MM.1S (cell line): ENCODE measurements at regions not wholly inside any gene's neighbourhood (a gene's known extent, or its start where the extent isn't known, plus 50 kb on each side); places are given as distances from the start of the nearest gene placed in this dataset.

ENCODE experiments used
- DNase-seq: peaks from one replicate; pipeline ENCODE4 v3.0.0-alpha.2; 2015
- H2AFZ ChIP-seq: fragments of 300-600 bp; sonication (generic); 2 replicates; pipeline ENCODE4 v1.6.0; 2016; ENCODE audit warnings: antibody characterized with exemption, low read length
- H3F3A ChIP-seq: fragments of 300-600 bp; sonication (generic); 2 replicates; pipeline ENCODE4 v1.6.1; 2016; ENCODE audit warnings: mild to moderate bottlenecking, antibody characterized with exemption, low read length, moderate library complexity, mixed read lengths; ENCODE audit not compliant: insufficient read depth
- H3K27ac ChIP-seq: fragments of 300-600 bp; sonication (generic); 2 replicates; pipeline ENCODE4 v1.5.1; 2016; ENCODE audit warnings: mild to moderate bottlenecking, low read length
- H3K27me3 ChIP-seq: fragments of 300-600 bp; sonication (generic); replicated peaks from 2 replicates; pipeline ENCODE4 v1.6.0; 2016; ENCODE audit warnings: low read length; ENCODE audit not compliant: insufficient read depth
- H3K36me3 ChIP-seq: fragments of 300-600 bp; sonication (generic); replicated peaks from 2 replicates; pipeline ENCODE4 v1.6.1; 2016; ENCODE audit warnings: mild to moderate bottlenecking, low read length, mixed read lengths; ENCODE audit not compliant: insufficient read depth
- H3K4me1 ChIP-seq: fragments of 300-600 bp; sonication (generic); 2 replicates; pipeline ENCODE4 v1.6.1; 2016; ENCODE audit warnings: low read length, mixed read lengths
- H3K4me2 ChIP-seq: fragments of 300-600 bp; sonication (generic); 2 replicates; pipeline ENCODE4 v1.6.0; 2016; ENCODE audit warnings: low read depth, low read length
- H3K4me3 ChIP-seq: fragments of 300-600 bp; sonication (generic); 2 replicates; pipeline ENCODE4 v1.5.1; 2016; ENCODE audit warnings: low read length, mixed read lengths
- H3K79me2 ChIP-seq: fragments of 300-600 bp; sonication (generic); 2 replicates; pipeline ENCODE4 v1.6.1; 2016; ENCODE audit warnings: mixed run types, low read length, mixed read lengths
- H3K9ac ChIP-seq: fragments of 300-600 bp; sonication (generic); 2 replicates; pipeline ENCODE4 v1.6.1; 2016; ENCODE audit warnings: low read length, mixed read lengths
- H3K9me2 ChIP-seq: fragments of 300-600 bp; sonication (generic); replicated peaks from 2 replicates; pipeline ENCODE4 v1.6.1; 2016; ENCODE audit warnings: mild to moderate bottlenecking, low read length, mixed read lengths; ENCODE audit not compliant: insufficient read depth
- H3K9me3 ChIP-seq: fragments of 300-600 bp; sonication (generic); replicated peaks from 2 replicates; pipeline ENCODE4 v1.6.1; 2016; ENCODE audit warnings: mild to moderate bottlenecking, low read length, mixed read lengths; ENCODE audit not compliant: insufficient read depth
- H4K20me1 ChIP-seq: fragments of 300-600 bp; sonication (generic); 2 replicates; pipeline ENCODE4 v1.6.1; 2016; ENCODE audit warnings: mild to moderate bottlenecking, low read length, moderate library complexity, mixed read lengths; ENCODE audit not compliant: insufficient read depth
- CTCF ChIP-seq: fragments of 300-600 bp; sonication (generic); IDR thresholded peaks from 2 replicates; pipeline ENCODE4 v1.5.1; 2016; ENCODE audit warnings: antibody characterized with exemption, low read length, mixed read lengths
- EZH2 ChIP-seq: fragments of 300-600 bp; sonication (generic); optimal IDR thresholded peaks from 2 replicates; pipeline ENCODE3; 2017; ENCODE audit warnings: low read depth, mild to moderate bottlenecking, antibody characterized with exemption, low read length, mixed read lengths
- EZH2phosphoT487 ChIP-seq: fragments of 300-600 bp; sonication (generic); IDR thresholded peaks from 2 replicates; pipeline ENCODE4 v1.6.1; 2018; ENCODE audit warnings: antibody characterized with exemption, low read length

- Histone ChIP-seq H3K27ac (no peak overlapping the region), H2AFZ (no peak overlapping the region), H3K36me3 (no peaks in the 10 kb centered on the region), H3K27me3 (peaks cover 64% of the 10 kb centered on the region), H3F3A (no peaks in the 10 kb centered on the region), H3K4me3 (no peak overlapping the region), H4K20me1 (no peaks in the 10 kb centered on the region), H3K4me1 (no peaks in the 10 kb centered on the region), H3K79me2 (no peaks in the 10 kb centered on the region), H3K4me2 (no peak overlapping the region), H3K9ac (no peak overlapping the region), H3K9me2 (no peaks in the 10 kb centered on the region), H3K9me3 (no peaks in the 10 kb centered on the region)
- DNase-seq = no peak
- TF ChIP-seq EZH2 (no peak), CTCF (no peak), EZH2phosphoT487 (no peak)
Measured at GRCh38 chr1:29519108-29519787, 282.9 kb downstream of the PTPRU start.

- H3K9me2 ChIP-seq = no peaks in the 10 kb centered on the region
- TF ChIP-seq EZH2 = no peak
- no peak for TF ChIP-seq EZH2phosphoT487
- no peak for TF ChIP-seq CTCF
- no peak overlapping the region for H3K9ac ChIP-seq
- H3K27ac ChIP-seq = no peak overlapping the region
- peaks cover 64% of the 10 kb centered on the region for H3K27me3 ChIP-seq
- no peaks in the 10 kb centered on the region for H3K9me3 ChIP-seq
- no peaks in the 10 kb centered on the region for H3K36me3 ChIP-seq
- no peak overlapping the region for H3K4me3 ChIP-seq
- no peak overlapping the region for H2AFZ ChIP-seq
- DNase-seq = no peak
- H3K79me2 ChIP-seq = no peaks in the 10 kb centered on the region
- no peaks in the 10 kb centered on the region for H3F3A ChIP-seq
- H3K4me1 ChIP-seq = no peaks in the 10 kb centered on the region
- H3K4me2 ChIP-seq = no peak overlapping the region
- no peaks in the 10 kb centered on the region for H4K20me1 ChIP-seq
Measured at GRCh38 chr1:29518183-29518835, 282.0 kb downstream of the PTPRU start.

- H3K27ac ChIP-seq = no peak overlapping the region
- no peak for TF ChIP-seq CTCF
- TF ChIP-seq EZH2phosphoT487 = no peak
- no peak for TF ChIP-seq EZH2
- no peak for DNase-seq
- H3K9ac ChIP-seq = no peak overlapping the region
- H3K4me2 ChIP-seq = no peak overlapping the region
- H2AFZ ChIP-seq = no peak overlapping the region
- no peaks in the 10 kb centered on the region for H3K9me3 ChIP-seq
- H3F3A ChIP-seq = no peaks in the 10 kb centered on the region
- no peaks in the 10 kb centered on the region for H3K9me2 ChIP-seq
- no peaks in the 10 kb centered on the region for H4K20me1 ChIP-seq
- H3K4me1 ChIP-seq = no peaks in the 10 kb centered on the region
- H3K4me3 ChIP-seq = no peak overlapping the region
- H3K27me3 ChIP-seq = peaks cover 64% of the 10 kb centered on the region
- H3K79me2 ChIP-seq = no peaks in the 10 kb centered on the region
- no peaks in the 10 kb centered on the region for H3K36me3 ChIP-seq
Measured at GRCh38 chr1:29517251-29518086, 281.1 kb downstream of the PTPRU start.
